C4-2B (cell line): ENCODE measurements at regions not wholly inside any gene's neighbourhood (a gene's known extent, or its start where the extent isn't known, plus 50 kb on each side); places are given as distances from the start of the nearest gene placed in this dataset.

Source experiments
- H3K27ac ChIP-seq: fragments of 450-650 bp; 2 replicates; pipeline ENCODE4 v1.5.1; 2017
- ZFX ChIP-seq: fragments of 450-650 bp; IDR thresholded peaks from 2 replicates; pipeline ENCODE4 v1.6.1; 2017
- TF ChIP-seq, protein P1 (sequence below): fragments of 450-650 bp; conservative IDR thresholded peaks from 2 replicates; pipeline ENCODE4 v1.5.1; 2017; ENCODE audit warnings: mild to moderate bottlenecking

DNA sequence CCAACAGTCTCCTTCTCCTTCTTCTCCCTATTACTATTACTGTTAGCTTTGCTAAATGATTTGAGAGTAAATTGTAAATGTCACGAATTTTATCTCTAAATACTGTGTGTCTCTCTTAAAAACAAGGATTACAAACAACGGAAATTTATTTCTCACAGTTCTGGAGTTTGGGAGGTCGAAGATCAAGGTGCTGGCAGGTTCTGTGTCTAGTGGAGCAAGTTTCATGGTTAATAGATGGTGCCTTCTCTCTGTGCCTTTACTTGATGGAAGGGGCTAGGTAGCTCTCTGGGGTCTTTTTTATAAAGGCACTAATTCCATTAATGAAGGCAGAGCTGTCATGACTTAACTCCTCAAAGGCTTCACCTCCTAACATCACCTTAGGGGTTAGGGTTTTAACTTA is 237.9 kb downstream of the MAN2A1 start:
- H3K27ac ChIP-seq, result no peak overlapping the region
- no peak for TF ChIP-seq ZFX
- TF ChIP-seq, protein P1, sequence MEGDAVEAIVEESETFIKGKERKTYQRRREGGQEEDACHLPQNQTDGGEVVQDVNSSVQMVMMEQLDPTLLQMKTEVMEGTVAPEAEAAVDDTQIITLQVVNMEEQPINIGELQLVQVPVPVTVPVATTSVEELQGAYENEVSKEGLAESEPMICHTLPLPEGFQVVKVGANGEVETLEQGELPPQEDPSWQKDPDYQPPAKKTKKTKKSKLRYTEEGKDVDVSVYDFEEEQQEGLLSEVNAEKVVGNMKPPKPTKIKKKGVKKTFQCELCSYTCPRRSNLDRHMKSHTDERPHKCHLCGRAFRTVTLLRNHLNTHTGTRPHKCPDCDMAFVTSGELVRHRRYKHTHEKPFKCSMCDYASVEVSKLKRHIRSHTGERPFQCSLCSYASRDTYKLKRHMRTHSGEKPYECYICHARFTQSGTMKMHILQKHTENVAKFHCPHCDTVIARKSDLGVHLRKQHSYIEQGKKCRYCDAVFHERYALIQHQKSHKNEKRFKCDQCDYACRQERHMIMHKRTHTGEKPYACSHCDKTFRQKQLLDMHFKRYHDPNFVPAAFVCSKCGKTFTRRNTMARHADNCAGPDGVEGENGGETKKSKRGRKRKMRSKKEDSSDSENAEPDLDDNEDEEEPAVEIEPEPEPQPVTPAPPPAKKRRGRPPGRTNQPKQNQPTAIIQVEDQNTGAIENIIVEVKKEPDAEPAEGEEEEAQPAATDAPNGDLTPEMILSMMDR, result no peak

- TF ChIP-seq ZFX, result no peak
- TF ChIP-seq, protein P1, result no peak
- H3K27ac ChIP-seq, result no peak overlapping the region
Measured at GRCh38 chr5:109928046-109928445, 238.3 kb downstream of the MAN2A1 start.

- no peak overlapping the region for H3K27ac ChIP-seq
- TF ChIP-seq, protein P1, result no peak
- no peak for TF ChIP-seq ZFX
Measured at GRCh38 chr5:109928811-109929210, 239.1 kb downstream of the MAN2A1 start.

DNA sequence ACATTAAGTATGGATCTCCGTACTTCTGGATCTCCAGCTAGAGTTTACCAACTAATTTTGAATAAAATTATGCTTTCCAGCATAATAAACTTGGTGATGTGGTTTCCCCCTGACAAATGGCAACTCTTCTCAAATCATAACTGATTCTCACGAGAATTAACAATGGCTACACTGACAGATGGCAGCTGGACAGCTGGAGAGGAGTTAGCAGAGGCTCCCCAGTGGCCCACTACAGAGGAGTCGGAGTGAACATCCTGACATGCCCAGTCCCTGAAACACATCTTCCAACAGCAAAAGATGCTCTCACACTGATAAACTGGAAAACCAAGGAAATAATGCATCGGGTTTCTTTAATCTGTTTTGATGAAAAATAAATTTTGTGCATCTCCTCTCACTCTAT is 239.6 kb downstream of the MAN2A1 start:
- TF ChIP-seq ZFX, result no peak
- TF ChIP-seq, protein P1, result no peak
- no peak overlapping the region for H3K27ac ChIP-seq

DNA sequence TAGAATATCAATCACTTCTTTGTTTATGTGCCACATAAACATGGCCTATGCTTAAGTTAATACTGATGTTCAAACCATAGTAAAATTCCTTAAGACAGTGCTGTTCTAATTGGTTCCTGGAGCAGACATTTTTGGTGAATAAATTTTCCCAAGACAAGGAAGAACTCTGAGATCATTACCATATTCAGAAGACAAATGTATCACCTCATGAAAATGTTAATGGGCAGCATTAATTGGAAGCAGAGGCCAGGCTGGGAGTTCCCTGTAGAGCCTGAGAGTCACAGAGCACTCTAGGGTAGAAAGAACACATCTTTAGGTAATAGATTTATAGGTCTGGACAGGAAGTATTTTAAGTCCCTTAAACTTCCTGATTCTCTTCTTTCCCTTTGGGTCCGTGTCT is 240.2 kb downstream of the MAN2A1 start:
- no peak for TF ChIP-seq ZFX
- TF ChIP-seq, protein P1, result no peak
- no peak overlapping the region for H3K27ac ChIP-seq

DNA sequence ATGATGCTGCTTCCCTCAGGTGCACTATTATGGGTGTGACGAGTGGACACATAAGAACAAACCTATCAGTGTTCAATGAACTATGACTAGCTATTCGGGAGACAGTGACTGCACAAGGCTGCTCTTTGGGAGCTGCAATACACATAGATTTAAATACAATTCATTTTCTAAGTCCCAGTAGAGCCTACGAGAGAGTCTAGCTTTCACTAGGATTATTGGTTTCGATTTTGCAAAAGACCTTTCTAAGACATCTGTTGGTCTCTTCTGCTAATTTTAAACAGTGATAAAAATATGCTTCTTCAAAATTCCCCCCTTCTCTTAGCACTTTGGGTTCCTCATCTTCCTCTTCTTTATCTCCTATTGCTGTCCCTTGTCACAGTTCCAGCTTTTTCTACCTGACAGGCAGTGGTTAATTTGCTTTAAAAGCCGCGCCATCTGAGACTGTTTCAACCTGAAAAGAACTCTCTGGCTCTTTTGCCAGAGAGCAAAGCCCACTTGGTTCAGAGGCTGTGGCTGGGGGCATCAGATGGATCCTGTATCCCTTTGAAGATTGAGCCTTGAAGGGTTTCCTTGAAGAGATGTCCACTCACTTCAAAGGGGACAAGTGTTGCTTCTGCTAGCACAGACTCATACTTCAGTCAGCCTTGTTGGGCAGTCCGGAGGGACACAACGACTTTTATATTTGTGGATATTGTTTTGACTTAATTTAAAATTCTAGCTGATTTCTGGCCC is 241.5 kb downstream of the MAN2A1 start:
- TF ChIP-seq ZFX, result no peak
- TF ChIP-seq, protein P1, result no peak
- no peak overlapping the region for H3K27ac ChIP-seq

DNA sequence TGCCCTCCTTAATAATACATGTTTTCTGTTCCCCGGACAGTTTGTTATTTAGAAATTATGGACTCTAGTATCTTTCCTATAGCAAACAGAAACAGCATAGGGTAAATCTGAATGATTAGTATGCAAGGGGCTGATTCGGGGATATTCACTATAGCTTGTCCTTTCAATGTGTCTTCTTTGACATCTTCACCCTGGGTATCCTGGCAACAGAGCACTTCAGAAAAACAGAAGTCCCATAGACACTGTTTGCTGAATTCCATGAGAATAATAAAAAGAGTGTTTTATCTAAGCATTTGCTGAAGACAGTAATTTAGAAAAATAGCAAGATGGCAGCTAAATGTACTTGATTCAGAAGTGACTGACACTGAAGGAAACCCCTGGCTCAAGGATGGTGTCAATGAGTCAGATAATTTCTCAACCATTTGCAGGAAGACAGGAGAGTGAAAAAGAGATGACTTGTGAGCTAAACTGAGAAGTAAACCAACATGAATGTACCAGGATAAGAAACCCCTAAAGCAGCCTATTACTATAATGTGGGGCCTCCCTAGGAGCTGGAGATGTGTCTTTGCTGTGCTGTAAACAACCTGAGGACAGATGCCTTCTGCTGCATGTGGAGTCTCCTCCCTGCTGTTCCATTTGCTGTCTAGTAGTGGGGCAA is 246.2 kb downstream of the MAN2A1 start:
- H3K27ac ChIP-seq, result no peak overlapping the region
- no peak for TF ChIP-seq ZFX
- TF ChIP-seq, protein P1, result no peak
